NCI-H226 (cell line): ENCODE measurements at regions not wholly inside any gene's neighbourhood (a gene's known extent, or its start where the extent isn't known, plus 50 kb on each side); places are given as distances from the start of the nearest gene placed in this dataset.

Experiments
- DNase-seq: peaks from one replicate; pipeline ENCODE4 v3.0.0-alpha.2; 2015

DNA sequence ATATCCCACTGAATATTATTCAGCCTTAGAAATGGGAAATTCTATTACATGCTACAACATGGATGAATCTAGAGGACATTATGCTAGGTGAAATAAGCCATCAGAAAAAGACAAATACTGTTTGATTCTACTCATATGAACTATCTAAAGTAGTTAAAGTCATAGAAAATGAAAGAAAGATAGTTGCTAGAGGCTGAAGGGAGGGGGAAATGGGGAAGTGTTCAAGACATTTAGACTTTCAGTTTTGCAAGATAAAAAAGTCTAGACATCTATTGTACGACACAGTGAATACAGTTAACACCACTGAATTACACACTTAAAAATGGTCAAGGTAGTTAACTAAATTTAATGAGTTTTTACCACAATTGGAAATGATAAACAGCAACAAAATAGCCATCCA lies 835.9 kb upstream of the CHAC2 start:
- no peak for DNase-seq

DNA sequence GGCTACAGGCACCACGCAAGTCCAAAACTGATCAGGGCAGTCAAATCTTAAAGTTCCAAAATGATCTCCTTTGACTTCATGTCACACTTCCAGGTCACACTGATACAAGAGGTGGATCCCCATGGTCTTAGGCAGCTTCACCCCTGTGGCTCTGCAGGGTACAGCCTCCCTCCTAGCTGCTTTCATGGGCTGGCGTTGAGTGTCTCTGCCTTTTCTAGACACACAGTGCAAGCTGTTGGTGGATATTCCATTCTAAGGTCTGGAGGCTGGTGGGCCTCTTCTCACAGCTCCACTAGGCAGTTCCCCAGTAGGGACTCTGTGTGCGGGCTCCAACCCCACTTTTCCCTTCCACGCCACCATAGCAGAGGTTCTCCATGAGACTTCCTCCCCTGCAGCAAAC lies 838.2 kb upstream of the CHAC2 start:
- no peak for DNase-seq

DNA sequence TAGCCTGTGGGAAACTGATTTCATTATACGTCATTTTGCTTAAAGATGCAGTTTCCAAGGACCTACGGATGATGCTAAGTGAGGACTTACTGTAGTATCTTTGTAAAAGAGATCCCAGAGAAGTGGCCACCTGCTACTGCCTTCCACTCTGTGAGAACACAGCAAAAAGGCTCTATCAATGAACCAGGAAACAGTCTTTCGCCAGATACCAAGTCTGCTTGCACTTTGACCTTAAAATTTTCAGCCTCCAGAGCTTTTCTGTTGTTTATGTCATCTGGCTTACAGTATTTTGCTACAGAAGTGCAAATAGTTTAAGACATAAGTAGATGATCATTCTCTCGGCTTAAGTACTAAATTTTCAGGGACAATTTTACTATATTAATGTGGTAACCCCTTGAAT lies 847.9 kb upstream of the CHAC2 start:
- no peak for DNase-seq

DNA sequence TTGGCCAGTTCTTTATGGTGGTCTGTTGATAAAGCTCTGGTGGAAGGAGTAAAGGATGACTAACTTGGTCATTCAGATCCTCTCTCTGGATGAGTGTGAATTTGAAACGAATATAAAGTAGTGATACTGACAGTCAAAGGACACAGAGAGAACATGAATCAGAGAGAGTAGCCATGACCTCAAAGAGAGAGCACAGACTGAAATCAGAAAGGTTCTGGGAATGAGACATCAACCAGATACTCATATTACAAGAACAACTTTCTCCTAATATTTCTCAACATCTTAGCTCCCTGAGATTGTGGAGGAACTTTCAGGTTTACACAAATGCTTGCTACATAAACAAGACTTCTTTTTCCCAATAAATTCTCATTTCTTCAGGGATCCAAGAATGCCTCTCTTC lies 849.1 kb upstream of the CHAC2 start:
- no peak for DNase-seq

DNA sequence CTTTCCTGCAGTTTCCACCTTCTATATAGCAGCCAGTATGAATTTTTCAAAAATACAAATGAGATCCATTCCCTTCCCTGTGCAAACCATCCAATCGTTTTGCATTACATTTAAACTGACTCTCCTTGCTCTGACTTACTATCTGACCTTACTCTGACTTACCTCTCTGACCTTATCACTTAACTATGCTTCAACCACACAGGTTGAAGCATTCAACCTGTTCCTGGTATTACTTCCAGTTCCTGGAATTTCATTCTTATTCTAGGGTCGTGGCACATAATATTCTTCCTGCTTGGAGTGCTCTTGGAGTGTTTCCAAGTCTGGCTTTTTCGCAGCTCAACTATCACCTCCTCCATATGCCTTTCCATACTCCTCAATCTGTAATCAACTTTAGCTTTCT lies 850.6 kb upstream of the CHAC2 start:
- no peak for DNase-seq

DNA sequence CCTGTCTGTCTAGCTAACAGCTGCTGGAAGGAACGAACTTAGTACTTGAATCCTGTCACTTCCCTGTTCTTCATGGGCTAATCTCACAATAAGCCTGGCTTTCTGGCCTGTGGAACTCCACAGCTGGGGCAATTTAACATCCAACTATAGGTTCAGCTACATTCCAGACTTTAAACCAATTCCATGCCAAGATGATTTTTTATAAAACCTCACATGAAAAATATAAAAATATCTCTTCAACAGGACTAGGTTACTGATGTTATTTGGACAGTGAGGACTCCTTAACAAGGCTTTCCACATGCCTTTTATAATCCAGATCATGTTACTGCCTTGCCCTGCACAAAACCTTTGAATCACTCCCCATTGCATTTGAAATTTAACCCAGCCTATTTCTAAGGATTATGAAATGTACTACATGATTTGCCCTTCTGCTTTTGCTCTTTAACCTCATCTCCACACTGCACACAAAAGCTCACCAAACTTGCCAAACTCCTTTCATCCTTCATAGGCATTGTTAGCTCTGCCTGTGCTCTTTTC lies 863.2 kb upstream of the CHAC2 start:
- DNase-seq: no peak

DNA sequence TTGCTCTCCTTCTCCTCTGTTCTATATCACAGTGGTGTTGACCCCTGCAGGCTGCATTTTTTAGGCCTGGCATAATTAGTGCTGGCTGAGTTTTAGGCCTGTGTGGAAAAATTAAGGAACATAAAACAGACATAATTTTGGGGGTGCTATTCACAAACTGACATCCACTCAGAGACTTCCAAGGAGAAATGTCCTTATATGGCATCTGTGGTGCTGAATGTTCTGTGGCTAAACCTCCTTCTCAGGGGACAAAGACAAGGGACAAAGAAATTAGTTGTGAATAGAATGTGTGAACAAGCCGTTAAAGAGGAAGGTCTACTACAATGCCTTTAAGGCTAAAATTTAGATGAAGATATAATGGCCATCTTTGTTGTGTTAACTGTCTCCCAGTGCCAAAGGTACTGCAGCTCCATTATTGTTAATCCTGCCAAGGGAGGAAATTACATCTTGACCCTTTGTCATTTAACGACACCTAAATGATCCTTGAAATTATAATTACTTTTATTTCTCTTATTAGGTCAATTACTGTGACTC lies 870.0 kb upstream of the CHAC2 start:
- no peak for DNase-seq

DNA sequence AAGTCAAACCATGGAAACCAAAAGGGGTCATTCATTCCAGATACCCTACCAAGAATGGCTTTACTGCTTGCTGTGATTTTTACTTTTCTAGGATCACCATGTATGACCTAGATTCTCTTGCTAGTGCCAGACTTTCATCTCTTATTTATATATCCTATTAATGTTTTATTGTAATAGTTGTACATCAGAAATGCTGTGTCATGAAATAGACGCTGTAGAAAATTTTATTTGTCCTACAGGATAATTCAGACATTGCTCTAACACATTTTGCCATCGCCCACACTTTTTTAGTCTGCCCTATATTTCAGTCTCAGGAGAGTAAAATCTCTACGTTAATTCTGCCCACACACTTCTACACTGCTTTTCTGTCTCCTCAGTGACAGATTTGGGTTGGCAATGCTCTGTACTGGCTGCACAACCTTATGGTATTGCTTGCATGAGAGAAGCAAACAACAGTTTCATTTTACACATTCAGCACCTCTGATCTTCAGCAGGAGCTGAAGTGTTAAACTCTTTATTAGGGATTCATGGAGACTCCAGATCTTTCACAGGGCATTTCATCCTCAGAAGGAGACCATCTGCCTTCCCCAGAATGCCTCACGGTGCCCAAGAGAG lies 871.8 kb upstream of the CHAC2 start:
- DNase-seq: no peak

DNA sequence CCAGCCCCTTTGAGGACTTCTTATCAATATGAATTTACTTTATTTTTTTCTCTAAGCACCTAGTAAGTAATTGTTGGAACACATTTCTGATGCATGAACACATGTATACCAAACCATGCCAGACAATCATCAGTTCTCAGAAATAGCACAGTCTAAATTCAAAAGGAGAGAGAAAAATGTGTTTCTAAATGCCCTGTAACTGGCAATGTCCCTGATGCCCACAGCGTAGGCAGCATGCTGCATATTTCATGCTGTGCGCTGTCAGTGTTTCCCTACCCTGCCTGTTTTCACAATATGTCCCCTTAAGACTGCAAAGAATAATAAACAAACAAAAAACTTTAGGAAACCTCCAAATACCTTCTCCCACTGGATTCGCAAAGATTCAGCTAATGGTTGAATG lies 881.0 kb upstream of the CHAC2 start:
- no peak for DNase-seq

DNA sequence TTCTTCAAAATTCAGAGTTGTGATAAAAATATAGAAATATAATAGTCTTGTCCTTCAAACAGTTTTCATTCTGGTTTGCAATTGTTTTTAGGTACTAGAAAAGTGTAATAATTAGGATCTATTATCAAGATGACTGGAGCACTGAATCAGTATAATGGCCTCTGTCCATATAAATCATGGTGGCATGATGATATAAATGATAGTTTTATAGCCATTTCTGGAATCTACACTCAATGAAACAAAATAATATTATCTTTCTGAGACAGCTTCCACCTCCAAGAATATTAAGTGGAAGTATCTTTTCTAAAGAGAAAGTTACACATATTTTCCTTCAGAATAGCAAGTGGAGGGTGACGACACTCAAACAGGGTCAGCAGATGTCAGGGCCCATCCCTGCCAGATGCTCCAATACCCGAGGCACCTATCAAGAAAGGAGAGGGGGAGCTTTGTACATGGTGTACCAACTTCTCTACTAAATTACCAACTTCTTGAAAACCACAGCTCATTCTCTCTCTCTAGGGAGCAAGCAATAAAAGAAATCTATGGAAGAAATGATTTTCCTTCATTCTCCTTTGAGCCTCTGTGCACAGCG lies 882.7 kb upstream of the CHAC2 start:
- no peak for DNase-seq

DNA sequence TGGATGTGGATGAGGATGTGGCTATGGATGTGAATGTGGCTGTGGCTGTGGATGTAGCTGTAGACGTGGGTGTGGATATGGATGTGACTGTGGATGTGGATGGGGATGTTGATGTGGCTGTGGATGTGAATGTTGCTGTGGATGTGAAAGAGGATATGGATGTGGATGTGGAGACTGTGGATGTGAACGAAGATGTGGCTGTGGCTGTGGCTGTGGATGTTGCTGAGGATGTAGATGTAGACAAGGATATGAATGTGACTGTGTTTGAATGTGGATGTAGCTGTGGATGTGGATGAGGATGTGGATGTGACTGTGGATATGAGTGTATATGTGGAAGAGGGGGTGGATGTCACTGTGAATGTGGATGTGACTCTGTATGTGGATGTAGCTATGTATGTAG lies 884.6 kb upstream of the CHAC2 start:
- no peak for DNase-seq

DNA sequence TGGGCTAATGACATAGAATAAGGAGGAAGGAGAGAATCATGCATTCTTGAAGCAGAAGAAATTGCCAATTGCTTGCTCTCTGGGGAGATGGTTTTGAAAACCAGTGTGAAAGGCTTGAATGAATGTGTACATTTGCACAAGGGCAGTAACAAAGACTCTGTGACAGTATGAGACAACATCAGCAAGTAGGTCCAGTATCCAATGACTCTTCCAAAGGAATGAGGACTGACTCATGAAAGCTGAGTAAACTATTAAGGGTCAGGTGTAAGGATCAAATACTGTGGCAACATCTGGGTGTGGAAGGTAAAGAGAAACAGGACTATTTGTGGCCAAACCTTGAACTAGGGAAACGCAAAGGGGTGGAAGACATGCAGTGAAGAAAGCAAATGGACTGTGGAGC lies 886.0 kb upstream of the CHAC2 start:
- no peak for DNase-seq

DNA sequence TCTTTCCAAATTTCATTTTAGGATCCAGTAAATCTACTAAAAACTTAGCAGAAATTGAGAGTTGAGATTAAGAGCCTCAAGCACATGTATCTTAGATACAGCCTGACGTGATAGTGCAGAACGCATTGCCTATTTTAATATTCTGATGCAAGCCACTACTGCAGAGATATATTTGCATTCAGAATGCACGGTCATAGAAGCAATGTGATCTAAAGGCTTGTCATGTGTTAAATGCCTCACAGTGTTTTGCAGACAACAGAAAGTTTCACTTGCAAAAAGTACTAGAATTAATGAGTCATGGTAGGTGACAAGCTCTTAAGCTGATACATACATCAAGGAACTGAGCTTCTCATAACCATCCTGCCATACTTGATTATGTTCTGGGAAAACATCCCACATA lies 886.7 kb upstream of the CHAC2 start:
- DNase-seq: no peak

DNA sequence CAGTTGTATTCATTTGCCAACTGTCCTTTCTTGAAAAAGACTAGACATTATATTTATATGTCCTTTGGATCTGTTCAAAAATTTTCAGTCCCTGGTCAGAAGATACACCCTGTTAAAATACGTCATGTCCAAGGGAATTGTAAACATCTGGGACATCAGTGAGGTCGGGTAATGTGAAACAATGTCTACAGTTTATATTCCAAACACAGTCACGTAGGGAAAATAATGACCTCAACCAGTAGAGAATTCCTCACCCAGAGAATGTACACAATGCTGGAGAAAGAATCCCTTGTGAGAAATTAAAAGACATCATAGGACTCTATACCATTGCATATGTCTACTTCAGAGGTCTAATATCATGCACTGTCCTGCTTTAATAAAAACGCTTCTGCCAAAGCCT lies 888.0 kb upstream of the CHAC2 start:
- DNase-seq: no peak

DNA sequence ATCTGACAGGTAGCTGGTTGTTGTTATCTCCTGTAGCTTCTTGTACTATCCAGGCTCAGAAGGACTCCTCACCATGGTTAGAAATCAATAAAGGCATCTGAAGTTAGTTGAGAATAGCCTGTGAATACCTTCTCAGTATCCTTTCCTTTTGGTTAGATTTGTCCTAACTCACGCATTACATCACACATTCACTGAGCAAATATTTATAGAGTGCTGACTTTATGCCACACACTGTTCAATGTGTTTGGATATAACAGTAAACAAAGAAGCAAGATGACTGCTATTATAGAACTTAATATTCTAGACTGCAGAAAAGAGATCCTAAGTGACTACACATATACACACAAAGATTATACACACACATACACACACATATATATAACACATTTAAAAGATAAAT lies 889.9 kb upstream of the CHAC2 start:
- DNase-seq: no peak

DNA sequence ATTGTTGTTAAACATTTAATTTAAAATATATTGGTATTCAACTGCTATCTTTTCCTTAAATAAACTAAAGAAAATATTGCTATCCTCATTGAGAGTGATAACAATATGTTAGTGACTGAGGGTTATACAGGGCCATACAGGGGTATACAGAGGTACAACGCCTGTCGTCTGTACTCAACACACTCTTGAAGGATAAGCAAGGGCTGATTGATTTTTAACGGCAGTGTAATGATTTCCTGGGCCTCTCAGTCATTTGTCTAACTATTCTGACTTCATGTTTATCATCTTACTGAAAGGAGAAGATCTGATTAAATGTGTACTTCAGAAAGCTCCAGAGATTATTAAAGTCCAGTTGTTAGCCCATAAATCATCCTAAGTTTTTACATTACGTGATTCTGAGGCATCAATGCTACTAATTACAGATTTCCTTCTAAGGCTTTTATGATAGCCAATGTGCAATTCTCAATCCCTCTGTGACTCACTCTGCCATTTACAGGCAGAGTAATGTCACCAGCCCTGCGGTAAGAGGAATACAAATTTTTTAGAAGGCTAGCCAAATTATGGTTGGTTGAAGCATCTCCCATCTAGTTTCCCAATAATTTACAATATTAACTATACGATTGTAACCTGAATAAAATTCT lies 893.0 kb upstream of the CHAC2 start:
- no peak for DNase-seq

DNA sequence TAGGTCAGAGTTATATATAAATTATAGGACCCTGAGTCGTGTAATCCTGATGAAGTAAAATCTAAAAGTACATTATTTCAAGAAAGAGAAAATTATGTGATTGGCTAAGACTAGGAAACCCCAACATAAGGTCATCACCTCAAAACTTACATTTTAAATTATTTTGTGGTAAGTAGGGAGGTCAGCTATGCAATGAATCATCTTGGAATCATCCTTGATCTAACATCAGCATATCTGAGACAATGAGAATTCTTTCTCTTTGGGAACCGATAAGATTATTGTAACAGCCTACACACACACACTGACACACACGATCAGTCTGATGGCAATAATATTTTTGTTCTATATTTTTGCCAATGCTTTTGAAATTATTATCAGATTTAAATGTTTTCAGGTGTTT lies 904.8 kb upstream of the CHAC2 start:
- peak; percentile 58 for DNase-seq

DNA sequence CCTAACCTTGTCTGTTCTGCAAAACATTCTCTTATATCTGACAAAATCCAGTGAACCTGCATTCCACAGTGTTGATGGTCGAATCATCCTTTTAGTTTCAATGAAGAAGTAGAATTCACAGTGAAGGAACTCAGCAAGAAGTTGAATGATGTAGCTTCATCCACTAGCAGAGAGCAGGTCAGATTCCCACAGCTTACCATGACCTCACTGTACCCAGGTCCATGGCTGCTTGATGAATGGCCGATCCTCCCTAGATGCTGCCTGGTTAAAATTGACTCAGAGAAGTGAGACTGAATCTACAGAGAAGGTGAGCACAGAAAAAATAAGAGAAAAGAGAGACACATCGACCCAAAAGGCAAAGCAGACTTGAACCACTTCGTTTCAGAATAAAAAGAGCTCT lies 906.0 kb upstream of the CHAC2 start:
- DNase-seq: peak; percentile 21

DNA sequence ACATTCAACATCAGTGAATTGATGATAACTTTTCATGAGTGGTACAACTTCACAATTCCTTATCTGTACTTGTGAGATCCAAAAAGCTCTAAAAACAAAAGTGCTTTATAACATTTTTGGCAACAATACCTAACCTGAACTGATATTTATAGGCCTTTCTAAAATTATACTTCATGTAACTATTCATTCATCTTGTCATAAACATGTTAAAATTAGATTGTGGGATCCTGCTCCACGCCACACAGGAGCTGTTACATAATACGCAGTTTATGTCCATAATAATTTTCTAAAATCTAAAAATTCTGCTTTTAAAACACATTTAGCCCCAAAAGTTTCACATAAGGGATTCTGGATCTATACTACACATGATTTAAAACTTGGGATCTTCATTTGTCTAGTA lies 908.5 kb upstream of the CHAC2 start:
- DNase-seq: no peak

DNA sequence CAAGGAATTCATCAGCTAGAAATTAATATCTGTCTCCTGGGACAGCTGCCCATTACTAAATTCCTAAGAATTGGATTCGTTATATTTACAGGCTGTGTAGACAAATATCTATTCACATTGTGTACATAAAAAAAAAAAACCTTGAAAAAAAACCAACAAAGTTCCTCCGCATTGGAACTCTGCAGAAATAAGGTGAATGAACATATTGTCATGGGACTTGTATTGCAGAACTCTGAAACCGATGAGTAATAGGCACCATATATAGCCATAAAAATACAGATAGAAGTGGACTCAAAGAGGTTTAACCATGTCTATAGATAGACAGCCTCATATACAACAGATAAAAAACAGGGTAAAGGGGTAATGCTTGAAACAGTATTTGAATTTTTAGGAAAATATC lies 909.9 kb upstream of the CHAC2 start:
- DNase-seq: no peak

DNA sequence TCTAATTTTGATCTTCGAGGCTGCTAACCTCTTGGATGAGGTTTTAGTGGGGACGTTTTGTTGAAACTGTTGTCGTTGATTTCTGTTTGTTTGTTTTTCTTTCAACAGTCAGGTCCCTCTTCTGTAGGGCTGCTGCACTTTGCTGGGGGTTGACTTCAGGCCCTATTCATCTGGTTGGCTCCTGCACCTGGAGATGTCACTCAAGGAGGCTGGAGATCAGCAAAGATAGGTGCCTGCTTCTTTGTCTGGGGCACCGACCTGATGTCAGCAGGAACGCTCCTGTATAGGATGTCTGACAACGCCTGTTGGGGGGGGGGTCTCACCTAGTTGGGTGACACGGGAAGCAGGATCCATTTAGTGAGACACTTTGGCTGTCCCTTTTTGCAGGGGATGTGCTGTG lies 915.6 kb upstream of the CHAC2 start:
- no peak for DNase-seq

DNA sequence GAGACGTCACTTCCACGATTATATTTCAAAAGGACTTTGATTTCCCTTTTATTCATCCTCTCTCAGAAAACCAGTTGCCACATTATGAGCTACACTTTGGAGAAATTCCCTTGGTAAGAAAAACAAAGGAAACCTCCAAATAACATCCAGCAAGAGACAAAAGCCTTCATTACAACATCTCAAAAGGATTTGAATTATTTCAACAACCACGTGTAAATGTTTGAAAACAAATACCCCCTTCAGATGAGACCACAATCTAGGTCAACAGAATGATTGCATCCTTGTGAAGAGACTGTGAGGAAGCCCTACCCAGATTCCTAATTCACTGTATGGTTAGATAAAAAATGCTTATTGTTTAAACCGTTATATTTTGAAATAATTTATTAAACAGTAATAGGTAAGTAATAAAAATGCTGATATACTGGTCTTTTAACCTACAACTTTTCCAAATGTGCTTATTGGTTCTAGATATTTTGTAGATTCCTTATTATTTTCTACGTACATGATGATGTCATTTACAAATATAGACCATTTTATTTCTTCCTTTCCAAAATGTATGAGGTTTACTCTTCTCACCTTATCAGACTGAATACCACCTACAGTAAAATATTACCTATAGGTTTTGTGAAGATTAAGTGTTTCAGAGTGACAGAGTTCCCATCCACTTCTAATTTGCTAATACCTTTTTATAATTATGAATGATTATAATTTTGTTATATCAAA lies 922.7 kb upstream of the CHAC2 start:
- DNase-seq: no peak

DNA sequence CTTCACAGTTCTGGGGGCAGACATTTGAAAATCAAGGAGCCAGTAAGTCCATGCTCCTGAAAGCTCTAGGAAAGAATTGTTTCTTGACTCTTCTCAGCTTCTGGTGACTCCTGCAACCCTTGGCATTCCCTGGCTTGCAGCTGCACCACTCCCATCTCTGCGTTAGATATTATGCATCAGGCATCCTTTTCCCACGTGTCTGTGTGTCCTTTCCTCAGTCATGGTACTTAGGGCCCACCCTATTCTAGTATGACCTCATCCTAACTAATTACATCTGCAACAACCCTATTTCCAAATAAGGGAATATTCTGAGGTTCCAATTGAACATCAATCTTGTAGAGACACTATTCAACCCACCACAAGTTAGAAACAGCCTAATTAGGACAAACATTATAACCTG lies 931.7 kb upstream of the CHAC2 start:
- no peak for DNase-seq

DNA sequence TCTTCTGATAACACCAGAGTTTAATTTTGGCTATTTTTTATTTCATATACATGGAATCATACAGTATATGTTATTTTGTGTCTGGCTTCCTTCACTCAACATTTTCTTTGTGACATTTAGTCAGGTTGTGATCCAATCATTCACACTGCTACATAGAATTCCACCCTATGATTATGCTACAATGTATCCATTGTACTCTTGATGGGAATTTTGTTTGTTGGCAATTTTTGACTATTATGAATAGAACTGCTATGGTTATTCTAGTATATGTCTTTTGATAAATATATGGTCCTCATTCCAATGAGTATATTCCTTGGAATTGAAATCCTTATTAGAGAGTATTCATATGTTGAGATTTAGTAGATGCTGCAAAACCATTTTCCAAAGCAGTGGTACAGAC lies 936.4 kb upstream of the CHAC2 start:
- DNase-seq: no peak
